Liver (tissue), 3 donors: ENCODE measurements at regions not wholly inside any gene's neighbourhood (a gene's known extent, or its start where the extent isn't known, plus 50 kb on each side); places are given as distances from the start of the nearest gene placed in this dataset.

Source experiments
- ATF3 ChIP-seq: IDR thresholded peaks from 2 replicates; pipeline ENCODE4 v1.6.1; 2016; ENCODE audit warnings: antibody characterized with exemption
- CTCF ChIP-seq: fragments of 150-350 bp; IDR thresholded peaks from 2 replicates; pipeline ENCODE4 v1.5.1; 2017; ENCODE audit warnings: improper control_type of control experiment, low read depth, low read length; ENCODE audit not compliant: missing input control
- EGR1 ChIP-seq, 2 donors: IDR thresholded peaks; 2 replicates each; pipeline ENCODE4 v1.6.1; 2016 to 2018; ENCODE audit warnings: antibody characterized with exemption in 2 of 2, low read depth in 2 of 2
- FOXA2 ChIP-seq: IDR thresholded peaks from 2 replicates; pipeline ENCODE4 v1.6.1; 2016; ENCODE audit warnings: antibody characterized with exemption
- GABPA ChIP-seq, 2 donors: IDR thresholded peaks in 1 of 2; conservative IDR thresholded peaks in 1 of 2; 2 replicates each; pipeline ENCODE4 v1.6.1; 2016; ENCODE audit warnings: antibody characterized with exemption in 2 of 2, mild to moderate bottlenecking in 1 of 2, moderate library complexity in 1 of 2
- HNF4G ChIP-seq: IDR thresholded peaks from 2 replicates; pipeline ENCODE4 v1.6.1; 2016; ENCODE audit warnings: antibody characterized with exemption
- YY1 ChIP-seq: IDR thresholded peaks from 2 replicates; pipeline ENCODE4 v1.6.1; 2016; ENCODE audit warnings: antibody characterized with exemption, mild to moderate bottlenecking
- ZBTB33 ChIP-seq: IDR thresholded peaks from 2 replicates; pipeline ENCODE4 v1.6.1; 2016; ENCODE audit warnings: antibody characterized with exemption
- donor health status: healthy.
- donor health status: healthy.

- TF ChIP-seq CTCF = no peak
- no peak for TF ChIP-seq YY1
- no peak for TF ChIP-seq HNF4G
- TF ChIP-seq ZBTB33 = no peak
- TF ChIP-seq GABPA (IDR thresholded peaks at IDR 0.05 in 1 of 2, conservative IDR thresholded peaks at IDR 0.05 in 1 of 2) = no peak
- no peak for TF ChIP-seq FOXA2
- no peak for TF ChIP-seq ATF3
- TF ChIP-seq EGR1 (IDR thresholded peaks at IDR 0.05; ENCODE audit: low read depth in 2 of 2) = no peak
These were observed 787.9 kb upstream of the B3GALT2 start for GRCh38 chr1:193974286-193974798.
